ENCODE measurements at regions not wholly inside any gene's neighbourhood (a gene's known extent, or its start where the extent isn't known, plus 50 kb on each side); places are given as distances from the start of the nearest gene placed in this dataset.

- no peaks in the 10 kb centered on the region for H3K9me3 ChIP-seq (ENCODE audit: control insufficient read depth, insufficient read depth, low read depth, low read length)
- no peak for DNase-seq (ENCODE audit: low read depth, low spot score)
- H3K27me3 ChIP-seq (ENCODE audit: control insufficient read depth, insufficient read depth, low read length): peaks cover 17% of the 10 kb centered on the region
- in situ Hi-C loops (cut with HindIII; ENCODE audit: low pct_unique_long_range_greater_than_20kb, low sequenced_read_pairs): no loop called here
- ATAC-seq: no peak
- H3K27ac ChIP-seq (ENCODE audit: low read length): no peak overlapping the region
- ChIA-PET CTCF (no interaction called here), POLR2A (no interaction called here)
- 0 out of 2 replicates have a peak, but pooled peaks cover 8% of the 10 kb centered on the region for H3K4me1 ChIP-seq (ENCODE audit: control insufficient read depth, insufficient read depth, low read length)
- no peak overlapping the region for H3K4me3 ChIP-seq (ENCODE audit: low read depth in 2 of 2, low read length in 2 of 2)
- intact Hi-C loops (cut with micrococcal nuclease; ENCODE audit: unreplicated experiment): loop anchor here (5.0 kb wide), 1 partner anchor 207 kb away; no protein-coding TSS in a partner anchor
- TF ChIP-seq POLR2AphosphoS5 (IDR thresholded peaks at IDR 0.05; ENCODE audit: low read depth, low read length) (no peak), CTCF (IDR thresholded peaks at IDR 0.05) (no peak), SIN3A (IDR thresholded peaks at IDR 0.05; ENCODE audit: borderline replicate concordance, insufficient read depth, low read depth, low read length) (no peak), TCF7L2 (IDR thresholded peaks at IDR 0.05; ENCODE audit: low read depth, low read length) (no peak)
- TF ChIP-seq, protein P1, sequence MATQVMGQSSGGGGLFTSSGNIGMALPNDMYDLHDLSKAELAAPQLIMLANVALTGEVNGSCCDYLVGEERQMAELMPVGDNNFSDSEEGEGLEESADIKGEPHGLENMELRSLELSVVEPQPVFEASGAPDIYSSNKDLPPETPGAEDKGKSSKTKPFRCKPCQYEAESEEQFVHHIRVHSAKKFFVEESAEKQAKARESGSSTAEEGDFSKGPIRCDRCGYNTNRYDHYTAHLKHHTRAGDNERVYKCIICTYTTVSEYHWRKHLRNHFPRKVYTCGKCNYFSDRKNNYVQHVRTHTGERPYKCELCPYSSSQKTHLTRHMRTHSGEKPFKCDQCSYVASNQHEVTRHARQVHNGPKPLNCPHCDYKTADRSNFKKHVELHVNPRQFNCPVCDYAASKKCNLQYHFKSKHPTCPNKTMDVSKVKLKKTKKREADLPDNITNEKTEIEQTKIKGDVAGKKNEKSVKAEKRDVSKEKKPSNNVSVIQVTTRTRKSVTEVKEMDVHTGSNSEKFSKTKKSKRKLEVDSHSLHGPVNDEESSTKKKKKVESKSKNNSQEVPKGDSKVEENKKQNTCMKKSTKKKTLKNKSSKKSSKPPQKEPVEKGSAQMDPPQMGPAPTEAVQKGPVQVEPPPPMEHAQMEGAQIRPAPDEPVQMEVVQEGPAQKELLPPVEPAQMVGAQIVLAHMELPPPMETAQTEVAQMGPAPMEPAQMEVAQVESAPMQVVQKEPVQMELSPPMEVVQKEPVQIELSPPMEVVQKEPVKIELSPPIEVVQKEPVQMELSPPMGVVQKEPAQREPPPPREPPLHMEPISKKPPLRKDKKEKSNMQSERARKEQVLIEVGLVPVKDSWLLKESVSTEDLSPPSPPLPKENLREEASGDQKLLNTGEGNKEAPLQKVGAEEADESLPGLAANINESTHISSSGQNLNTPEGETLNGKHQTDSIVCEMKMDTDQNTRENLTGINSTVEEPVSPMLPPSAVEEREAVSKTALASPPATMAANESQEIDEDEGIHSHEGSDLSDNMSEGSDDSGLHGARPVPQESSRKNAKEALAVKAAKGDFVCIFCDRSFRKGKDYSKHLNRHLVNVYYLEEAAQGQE (IDR thresholded peaks at IDR 0.05; ENCODE audit: insufficient read depth in 1 of 2, low read depth in 2 of 2, low read length in 1 of 2): no peak
- no TSS peak for BruUV-seq (replicated peaks)
- no peaks in the 10 kb centered on the region for H3K36me3 ChIP-seq (ENCODE audit: control insufficient read depth, insufficient read depth, low read length)
Observed at GRCh38 chr11:69894181-69894611, 75.0 kb upstream of the FGF3 start.

DNA sequence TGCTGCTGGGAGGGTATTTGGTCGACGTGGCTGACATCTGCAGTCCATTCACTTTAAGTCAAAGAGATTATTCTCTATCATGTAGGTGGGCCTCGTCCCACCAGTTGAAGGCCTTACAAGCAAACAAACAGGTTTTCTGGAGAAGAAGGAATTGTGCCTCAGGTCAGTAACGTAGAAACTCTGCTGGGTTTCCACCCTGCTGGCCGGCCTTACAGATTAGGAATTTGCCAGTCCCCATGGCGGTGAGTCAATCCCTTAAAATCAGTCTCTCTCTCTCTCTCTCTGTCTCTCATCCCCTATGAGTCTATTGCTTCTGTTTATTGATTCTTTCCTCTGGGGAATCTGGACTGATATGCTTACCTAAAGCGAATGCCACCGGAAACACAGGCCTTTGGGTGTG, 75.4 kb upstream of the FGF3 start:
- no peaks in the 10 kb centered on the region for H3K36me3 ChIP-seq (ENCODE audit: control insufficient read depth, insufficient read depth, low read length)
- peaks cover 13% of the 10 kb centered on the region for H3K27me3 ChIP-seq (ENCODE audit: control insufficient read depth, insufficient read depth, low read length)
- DNase-seq (ENCODE audit: low read depth, low spot score) (no peak), ATAC-seq (no peak)
- intact Hi-C loops (cut with micrococcal nuclease; ENCODE audit: unreplicated experiment): loop anchor here (5.0 kb wide), 1 partner anchor 207 kb away; no protein-coding TSS in a partner anchor
- H3K4me1 ChIP-seq (ENCODE audit: control insufficient read depth, insufficient read depth, low read length): 0 out of 2 replicates have a peak, but pooled peaks cover 8% of the 10 kb centered on the region
- TF ChIP-seq CTCF (IDR thresholded peaks at IDR 0.05) (no peak), TCF7L2 (IDR thresholded peaks at IDR 0.05; ENCODE audit: low read depth, low read length) (no peak), POLR2AphosphoS5 (IDR thresholded peaks at IDR 0.05; ENCODE audit: low read depth, low read length) (no peak), SIN3A (IDR thresholded peaks at IDR 0.05; ENCODE audit: borderline replicate concordance, insufficient read depth, low read depth, low read length) (no peak)
- TF ChIP-seq, protein P1 (IDR thresholded peaks at IDR 0.05; ENCODE audit: insufficient read depth in 1 of 2, low read depth in 2 of 2, low read length in 1 of 2): no peak
- POLR2A ChIA-PET: no interaction called here
- no TSS peak for BruUV-seq (replicated peaks)
- no peak overlapping the region for H3K27ac ChIP-seq (ENCODE audit: low read length)
- no peak overlapping the region for H3K4me3 ChIP-seq (ENCODE audit: low read depth in 2 of 2, low read length in 2 of 2)
- CTCF ChIA-PET: no interaction called here
- in situ Hi-C loops (cut with HindIII; ENCODE audit: low pct_unique_long_range_greater_than_20kb, low sequenced_read_pairs): no loop called here
- no peaks in the 10 kb centered on the region for H3K9me3 ChIP-seq (ENCODE audit: control insufficient read depth, insufficient read depth, low read depth, low read length)

Measured in Panc1 (cell line).